Fibroblast of the aortic adventitia (primary cell): ENCODE measurements at regions not wholly inside any gene's neighbourhood (a gene's known extent, or its start where the extent isn't known, plus 50 kb on each side); places are given as distances from the start of the nearest gene placed in this dataset.

Experiments used
- DNase-seq: peaks from one replicate; pipeline ENCODE4 v3.0.0-alpha.2; 2010; ENCODE audit warnings: low read depth
- H3K4me3 ChIP-seq: 2 replicates; pipeline ENCODE4 v1.5.1; 2011; ENCODE audit warnings: low read depth, mild to moderate bottlenecking, control low read depth, low read length, moderate library complexity
- CTCF ChIP-seq: IDR thresholded peaks from 2 replicates; pipeline ENCODE4 v1.5.1; 2011; ENCODE audit warnings: mild to moderate bottlenecking, low read length, control low read depth, inconsistent platforms; ENCODE audit not compliant: insufficient read depth

GRCh38 chr3:40737343-40737742 is 212.6 kb downstream of the ZNF621 start:
- TF ChIP-seq CTCF, result no peak
- no peak for DNase-seq
- no peak overlapping the region for H3K4me3 ChIP-seq

- TF ChIP-seq CTCF, result no peak
- no peak overlapping the region for H3K4me3 ChIP-seq
- no peak for DNase-seq
Observed at GRCh38 chr3:40739971-40740370, 215.2 kb downstream of the ZNF621 start.

- TF ChIP-seq CTCF, result no peak
- H3K4me3 ChIP-seq, result no peak overlapping the region
- no peak for DNase-seq
Observed at GRCh38 chr3:40741729-40742128, 217.0 kb downstream of the ZNF621 start.

GRCh38 chr3:40745381-40746106 is 220.8 kb downstream of the ZNF621 start:
- no peak for DNase-seq
- TF ChIP-seq CTCF, result no peak
- no peak overlapping the region for H3K4me3 ChIP-seq

- H3K4me3 ChIP-seq, result no peak overlapping the region
- no peak for TF ChIP-seq CTCF
- DNase-seq, result no peak
Observed at GRCh38 chr3:40751666-40752065, 226.9 kb downstream of the ZNF621 start.

GRCh38 chr3:40752492-40752891 is 227.7 kb downstream of the ZNF621 start:
- no peak for DNase-seq
- no peak for TF ChIP-seq CTCF
- no peak overlapping the region for H3K4me3 ChIP-seq

- DNase-seq, result no peak
- TF ChIP-seq CTCF, result no peak
- H3K4me3 ChIP-seq, result no peak overlapping the region
Observed at GRCh38 chr3:40753291-40753770, 228.6 kb downstream of the ZNF621 start.
